NCI-H774 (cell line): ENCODE measurements at regions not wholly inside any gene's neighbourhood (a gene's known extent, or its start where the extent isn't known, plus 50 kb on each side); places are given as distances from the start of the nearest gene placed in this dataset.
A peak's percentile ranks its signal among the peaks of the same experiment; 100 is the strongest.
"Not testable (repeated sequence)": the region's sequence is repeated elsewhere in the genome, so short reads cannot be mapped to it uniquely, and the experiment has no call there.

Experiments used
- DNase-seq: peaks from one replicate; lab custom pipeline; 2025; lab: John Stamatoyannopoulos, UW

GRCh38 chr3:144754076-144754783 is 782.6 kb downstream of the DIPK2A start:
- DNase-seq, result peak; percentile 48

- no peak for DNase-seq
These were observed 785.2 kb downstream of the DIPK2A start for GRCh38 chr3:144756704-144757440.

- DNase-seq, result no peak
These were observed 789.2 kb downstream of the DIPK2A start for GRCh38 chr3:144760831-144761230.

- DNase-seq, result no peak
These were observed 790.5 kb downstream of the DIPK2A start for GRCh38 chr3:144762091-144762490.

GRCh38 chr3:144763878-144764454 is 792.3 kb downstream of the DIPK2A start:
- DNase-seq, result peak; percentile 75

- DNase-seq, result no peak
These were observed 798.7 kb downstream of the DIPK2A start for GRCh38 chr3:144770281-144770680.

- DNase-seq, result peak; percentile 13
These were observed 799.3 kb downstream of the DIPK2A start for GRCh38 chr3:144770915-144771351.

- no peak for DNase-seq
These were observed 799.8 kb downstream of the DIPK2A start for GRCh38 chr3:144771381-144771870.

GRCh38 chr3:144772372-144772771 is 800.7 kb downstream of the DIPK2A start:
- no peak for DNase-seq

GRCh38 chr3:144773350-144773749 is 801.7 kb downstream of the DIPK2A start:
- DNase-seq, result no peak

- DNase-seq, result no peak
These were observed 803.3 kb downstream of the DIPK2A start for GRCh38 chr3:144774897-144775296.

- no peak for DNase-seq
These were observed 803.9 kb downstream of the DIPK2A start for GRCh38 chr3:144775551-144775950.

GRCh38 chr3:144777906-144778305 is 806.3 kb downstream of the DIPK2A start:
- DNase-seq, result no peak

- no peak for DNase-seq
These were observed 819.4 kb downstream of the DIPK2A start for GRCh38 chr3:144791034-144791433.

- no peak for DNase-seq
These were observed 830.3 kb downstream of the DIPK2A start for GRCh38 chr3:144801890-144802289.

GRCh38 chr3:144809380-144809779 is 837.8 kb downstream of the DIPK2A start:
- no peak for DNase-seq

- no peak for DNase-seq
These were observed 838.5 kb downstream of the DIPK2A start for GRCh38 chr3:144810160-144810559.

- DNase-seq, result no peak
These were observed 844.0 kb downstream of the DIPK2A start for GRCh38 chr3:144815655-144816054.

GRCh38 chr3:144816323-144816722 is 844.7 kb downstream of the DIPK2A start:
- peak; percentile 55 for DNase-seq

- no peak for DNase-seq
These were observed 847.4 kb downstream of the DIPK2A start for GRCh38 chr3:144818973-144819372.

GRCh38 chr3:144820232-144820631 is 848.6 kb downstream of the DIPK2A start:
- DNase-seq, result not testable (repeated sequence)

GRCh38 chr3:144820726-144821125 is 849.1 kb downstream of the DIPK2A start:
- DNase-seq, result no peak

GRCh38 chr3:144821583-144821982 is 850.0 kb downstream of the DIPK2A start:
- no peak for DNase-seq
